SK-N-SH treated with all-trans-retinoic acid at 6 μM for 48 hours (cell line): ENCODE measurements at regions not wholly inside any gene's neighbourhood (a gene's known extent, or its start where the extent isn't known, plus 50 kb on each side); places are given as distances from the start of the nearest gene placed in this dataset.

Experiments
- ATAC-seq: fragments of 200-7000 bp; cut with Tn5 transposase; 3 replicates; pipeline ENCODE4 v1.9.1; 2020; ENCODE audit warnings: mild to moderate bottlenecking, moderate library complexity
- ARNTL ChIP-seq: fragments of 450-650 bp; formaldehyde crosslinking; IDR thresholded peaks from 2 replicates; pipeline ENCODE4 v1.5.0; 2020; ENCODE audit warnings: low read depth, mild to moderate bottlenecking, moderate library complexity, borderline replicate concordance
- BACH2 ChIP-seq: fragments of 250-450 bp; sonication (Bioruptor Pico); IDR thresholded peaks from 2 replicates; pipeline ENCODE4 v1.9.0; 2021; ENCODE audit warnings: mild to moderate bottlenecking, borderline replicate concordance
- CREB5 ChIP-seq: fragments of 250-450 bp; sonication (Bioruptor Pico); IDR thresholded peaks from 2 replicates; pipeline ENCODE4 v1.5.1; 2020; ENCODE audit warnings: low read depth, mild to moderate bottlenecking, moderate library complexity
- CSDC2 ChIP-seq: fragments of 250-450 bp; sonication (Bioruptor Pico); IDR thresholded peaks from 2 replicates; pipeline ENCODE4 v1.5.0; 2020; ENCODE audit warnings: mild to moderate bottlenecking, moderate library complexity
- ESRRG ChIP-seq: fragments of 250-450 bp; sonication (Bioruptor Pico); IDR thresholded peaks from 2 replicates; pipeline ENCODE4 v1.6.1; 2021; ENCODE audit warnings: mild to moderate bottlenecking
- GLIS3 ChIP-seq: fragments of 250-450 bp; sonication (Bioruptor Pico); IDR thresholded peaks from 2 replicates; pipeline ENCODE4 v1.5.0; 2020; ENCODE audit warnings: mild to moderate bottlenecking, moderate library complexity
- ISL1 ChIP-seq: fragments of 250-450 bp; sonication (Bioruptor Pico); IDR thresholded peaks from 2 replicates; pipeline ENCODE4 v2.1.2; 2022; ENCODE audit warnings: mild to moderate bottlenecking, moderate library complexity
- OSR1 ChIP-seq: fragments of 250-450 bp; sonication (Bioruptor Pico); IDR thresholded peaks from 2 replicates; pipeline ENCODE4 v1.8.0; 2022; ENCODE audit warnings: moderate library complexity, mild to moderate bottlenecking, inconsistent platforms
- PPARA ChIP-seq: fragments of 250-450 bp; sonication (Bioruptor Pico); IDR thresholded peaks from 2 replicates; pipeline ENCODE4 v1.5.0; 2020; ENCODE audit warnings: mild to moderate bottlenecking, borderline replicate concordance
- RARB ChIP-seq: fragments of 250-450 bp; sonication (Bioruptor Pico); IDR thresholded peaks from 2 replicates; pipeline ENCODE4 v1.8.0; 2021; ENCODE audit warnings: mild to moderate bottlenecking, moderate library complexity
- SNAI2 ChIP-seq: fragments of 250-450 bp; sonication (Bioruptor Pico); IDR thresholded peaks from 2 replicates; pipeline ENCODE4 v1.5.0; 2020; ENCODE audit warnings: mild to moderate bottlenecking, moderate library complexity
- TCF4 ChIP-seq: fragments of 250-450 bp; sonication (Bioruptor Pico); IDR thresholded peaks from 2 replicates; pipeline ENCODE4 v1.8.0; 2021; ENCODE audit warnings: mild to moderate bottlenecking, moderate library complexity, borderline replicate concordance
- TOX ChIP-seq: fragments of 250-450 bp; sonication (Bioruptor Pico); IDR thresholded peaks from 2 replicates; pipeline ENCODE4 v1.8.0; 2021; ENCODE audit warnings: mild to moderate bottlenecking, moderate library complexity, borderline replicate concordance
- TSHZ2 ChIP-seq: fragments of 250-450 bp; sonication (Bioruptor Pico); IDR thresholded peaks from 2 replicates; pipeline ENCODE4 v1.5.0; 2020; ENCODE audit warnings: mild to moderate bottlenecking, moderate library complexity
- ZC3H10 ChIP-seq: fragments of 250-450 bp; sonication (Bioruptor Pico); IDR thresholded peaks from 2 replicates; pipeline ENCODE4 v1.5.1; 2021; ENCODE audit warnings: mild to moderate bottlenecking, moderate library complexity
- ZFP3 ChIP-seq: fragments of 250-450 bp; sonication (Bioruptor Pico); IDR thresholded peaks from 2 replicates; pipeline ENCODE4 v1.5.0; 2020; ENCODE audit warnings: mild to moderate bottlenecking, moderate library complexity
- ZFP30 ChIP-seq: fragments of 450-650 bp; formaldehyde crosslinking; IDR thresholded peaks from 2 replicates; pipeline ENCODE4 v1.5.0; 2022; ENCODE audit warnings: mild to moderate bottlenecking, moderate library complexity
- ZNF565 ChIP-seq: fragments of 450-650 bp; formaldehyde crosslinking; conservative IDR thresholded peaks from 2 replicates; pipeline ENCODE4 v1.5.0; 2020; ENCODE audit warnings: low read depth, mild to moderate bottlenecking, moderate library complexity
- ZNF70 ChIP-seq: fragments of 450-650 bp; formaldehyde crosslinking; IDR thresholded peaks from 2 replicates; pipeline ENCODE4 v1.5.0; 2020; ENCODE audit warnings: mild to moderate bottlenecking, moderate library complexity
- ZNF8 ChIP-seq: fragments of 450-650 bp; formaldehyde crosslinking; IDR thresholded peaks from 2 replicates; pipeline ENCODE4 v1.5.0; 2020; ENCODE audit warnings: mild to moderate bottlenecking, moderate library complexity
- TF ChIP-seq, protein P1 (sequence below): fragments of 250-450 bp; sonication (Bioruptor Pico); IDR thresholded peaks from 2 replicates; pipeline ENCODE4 v1.8.0; 2021; ENCODE audit warnings: low read depth, mild to moderate bottlenecking, moderate library complexity, borderline replicate concordance
- TF ChIP-seq, protein P2 (sequence below): fragments of 250-450 bp; sonication (Bioruptor Pico); IDR thresholded peaks from 2 replicates; pipeline ENCODE4 v1.5.1; 2021; ENCODE audit warnings: mild to moderate bottlenecking, moderate library complexity
- TF ChIP-seq, protein P3 (sequence below): fragments of 250-450 bp; sonication (Bioruptor Pico); IDR thresholded peaks from 2 replicates; pipeline ENCODE4 v1.8.0; 2020; ENCODE audit warnings: mild to moderate bottlenecking, moderate library complexity, borderline replicate concordance

DNA sequence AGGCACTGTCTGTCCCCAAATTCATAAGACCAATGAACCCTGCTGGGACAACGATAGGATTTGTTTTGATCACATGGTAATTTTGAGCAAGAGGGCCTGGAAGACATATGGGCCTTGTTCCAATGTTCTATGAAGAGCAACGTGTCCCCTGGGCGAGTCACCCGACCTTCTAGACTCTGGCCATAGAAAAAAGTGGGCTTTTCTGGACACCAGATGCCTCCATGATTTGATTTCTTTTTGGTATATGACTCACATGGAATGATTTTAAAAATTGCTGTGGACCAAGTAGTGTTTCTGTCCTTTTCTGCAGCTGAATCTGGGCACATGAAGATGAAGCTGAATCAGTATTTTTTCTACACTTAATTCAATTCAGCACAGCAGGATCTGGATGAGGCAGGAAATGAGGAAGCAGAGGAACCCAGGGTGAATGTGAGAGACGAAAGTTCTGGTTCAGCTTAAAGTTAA, 104.9 kb downstream of the CDC42EP3 start:
- TF ChIP-seq ZNF565 (CRISPR knock-in tag) (no peak), PPARA (CRISPR knock-in tag) (no peak), BACH2 (no peak), ZFP3 (CRISPR knock-in tag) (peak; percentile 78), ZNF8 (peak; percentile 43; the same call in 1 of the 2 replicates), RARB (CRISPR knock-in tag) (no peak), TOX (CRISPR knock-in tag) (no peak), ZFP30 (CRISPR knock-in tag) (no peak), OSR1 (no peak), ESRRG (CRISPR knock-in tag) (no peak), TCF4 (no peak), CSDC2 (0 out of 2 replicates have a peak, but pooled peaks have one; percentile 64), CREB5 (0 out of 2 replicates have a peak, but pooled peaks have one; percentile 38), TSHZ2 (peak; percentile 33; the same call in 1 of the 2 replicates), ISL1 (CRISPR knock-in tag) (peak; percentile 59; the same call in 1 of the 2 replicates), GLIS3 (no peak), SNAI2 (peak; percentile 58; the same call in 1 of the 2 replicates), ZNF70 (CRISPR knock-in tag) (peak; percentile 75), ZC3H10 (CRISPR knock-in tag) (no peak), ARNTL (CRISPR knock-in tag) (no peak)
- TF ChIP-seq, protein P1, sequence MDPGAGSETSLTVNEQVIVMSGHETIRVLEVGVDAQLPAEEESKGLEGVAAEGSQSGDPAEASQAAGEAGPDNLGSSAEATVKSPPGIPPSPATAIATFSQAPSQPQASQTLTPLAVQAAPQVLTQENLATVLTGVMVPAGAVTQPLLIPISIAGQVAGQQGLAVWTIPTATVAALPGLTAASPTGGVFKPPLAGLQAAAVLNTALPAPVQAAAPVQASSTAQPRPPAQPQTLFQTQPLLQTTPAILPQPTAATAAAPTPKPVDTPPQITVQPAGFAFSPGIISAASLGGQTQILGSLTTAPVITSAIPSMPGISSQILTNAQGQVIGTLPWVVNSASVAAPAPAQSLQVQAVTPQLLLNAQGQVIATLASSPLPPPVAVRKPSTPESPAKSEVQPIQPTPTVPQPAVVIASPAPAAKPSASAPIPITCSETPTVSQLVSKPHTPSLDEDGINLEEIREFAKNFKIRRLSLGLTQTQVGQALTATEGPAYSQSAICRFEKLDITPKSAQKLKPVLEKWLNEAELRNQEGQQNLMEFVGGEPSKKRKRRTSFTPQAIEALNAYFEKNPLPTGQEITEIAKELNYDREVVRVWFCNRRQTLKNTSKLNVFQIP (CRISPR knock-in tag): no peak
- TF ChIP-seq, protein P2, sequence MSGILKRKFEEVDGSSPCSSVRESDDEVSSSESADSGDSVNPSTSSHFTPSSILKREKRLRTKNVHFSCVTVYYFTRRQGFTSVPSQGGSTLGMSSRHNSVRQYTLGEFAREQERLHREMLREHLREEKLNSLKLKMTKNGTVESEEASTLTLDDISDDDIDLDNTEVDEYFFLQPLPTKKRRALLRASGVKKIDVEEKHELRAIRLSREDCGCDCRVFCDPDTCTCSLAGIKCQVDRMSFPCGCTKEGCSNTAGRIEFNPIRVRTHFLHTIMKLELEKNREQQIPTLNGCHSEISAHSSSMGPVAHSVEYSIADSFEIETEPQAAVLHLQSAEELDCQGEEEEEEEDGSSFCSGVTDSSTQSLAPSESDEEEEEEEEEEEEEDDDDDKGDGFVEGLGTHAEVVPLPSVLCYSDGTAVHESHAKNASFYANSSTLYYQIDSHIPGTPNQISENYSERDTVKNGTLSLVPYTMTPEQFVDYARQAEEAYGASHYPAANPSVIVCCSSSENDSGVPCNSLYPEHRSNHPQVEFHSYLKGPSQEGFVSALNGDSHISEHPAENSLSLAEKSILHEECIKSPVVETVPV (CRISPR knock-in tag): no peak
- TF ChIP-seq, protein P3, sequence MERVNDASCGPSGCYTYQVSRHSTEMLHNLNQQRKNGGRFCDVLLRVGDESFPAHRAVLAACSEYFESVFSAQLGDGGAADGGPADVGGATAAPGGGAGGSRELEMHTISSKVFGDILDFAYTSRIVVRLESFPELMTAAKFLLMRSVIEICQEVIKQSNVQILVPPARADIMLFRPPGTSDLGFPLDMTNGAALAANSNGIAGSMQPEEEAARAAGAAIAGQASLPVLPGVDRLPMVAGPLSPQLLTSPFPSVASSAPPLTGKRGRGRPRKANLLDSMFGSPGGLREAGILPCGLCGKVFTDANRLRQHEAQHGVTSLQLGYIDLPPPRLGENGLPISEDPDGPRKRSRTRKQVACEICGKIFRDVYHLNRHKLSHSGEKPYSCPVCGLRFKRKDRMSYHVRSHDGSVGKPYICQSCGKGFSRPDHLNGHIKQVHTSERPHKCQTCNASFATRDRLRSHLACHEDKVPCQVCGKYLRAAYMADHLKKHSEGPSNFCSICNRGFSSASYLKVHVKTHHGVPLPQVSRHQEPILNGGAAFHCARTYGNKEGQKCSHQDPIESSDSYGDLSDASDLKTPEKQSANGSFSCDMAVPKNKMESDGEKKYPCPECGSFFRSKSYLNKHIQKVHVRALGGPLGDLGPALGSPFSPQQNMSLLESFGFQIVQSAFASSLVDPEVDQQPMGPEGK: no peak
- peak; percentile 34 for ATAC-seq

DNA sequence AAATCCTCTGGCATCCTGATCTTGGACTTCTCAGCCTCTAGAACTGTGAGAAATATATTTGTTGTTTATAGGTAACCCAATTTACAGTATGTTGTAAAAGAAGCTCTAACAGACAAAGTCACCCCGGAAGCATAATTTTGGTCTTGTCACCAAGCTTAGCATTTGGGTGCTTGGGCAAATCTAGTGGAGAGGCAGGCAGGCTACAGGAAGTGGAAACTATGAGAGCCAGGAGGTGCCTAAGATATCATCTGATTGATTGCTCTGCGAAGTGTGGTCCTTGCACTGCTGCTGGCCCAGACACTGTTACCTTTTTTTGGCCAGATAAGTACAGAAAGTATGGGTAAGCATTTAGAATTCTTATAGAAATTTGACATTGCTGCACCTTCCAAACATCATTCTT, 102.9 kb downstream of the CDC42EP3 start:
- TF ChIP-seq ISL1 (CRISPR knock-in tag) (no peak), ZC3H10 (CRISPR knock-in tag) (no peak), ESRRG (CRISPR knock-in tag) (no peak), ZFP3 (CRISPR knock-in tag) (no peak), ZNF8 (no peak), TCF4 (no peak), ZNF70 (CRISPR knock-in tag) (no peak), RARB (CRISPR knock-in tag) (no peak)
- TF ChIP-seq, protein P2 (CRISPR knock-in tag): no peak
- ATAC-seq: no peak
